ENCODE measurements at regions not wholly inside any gene's neighbourhood (a gene's known extent, or its start where the extent isn't known, plus 50 kb on each side); places are given as distances from the start of the nearest gene placed in this dataset.

- DNase-seq (ENCODE audit: low spot score) = no peak
- no peak for TF ChIP-seq CTCF (IDR thresholded peaks at IDR 0.05)
- no peak for ATAC-seq (ENCODE audit: low FRiP score)
Measured at GRCh38 chr5:124621279-124621678, 125.2 kb downstream of the ZNF608 start.

- DNase-seq (ENCODE audit: low spot score) = no peak
- ATAC-seq (ENCODE audit: low FRiP score) = no peak
- TF ChIP-seq CTCF (IDR thresholded peaks at IDR 0.05) = no peak
Measured at GRCh38 chr5:124620743-124621142, 125.7 kb downstream of the ZNF608 start.

- no peak for DNase-seq (ENCODE audit: low spot score)
- no peak for ATAC-seq (ENCODE audit: low FRiP score)
- TF ChIP-seq CTCF (IDR thresholded peaks at IDR 0.05) = no peak
Measured at GRCh38 chr5:124619121-124619520, 127.3 kb downstream of the ZNF608 start.

GRCh38 chr5:124617787-124618186, 128.7 kb downstream of the ZNF608 start:
- TF ChIP-seq CTCF (IDR thresholded peaks at IDR 0.05) = no peak
- ATAC-seq (ENCODE audit: low FRiP score) (no peak), DNase-seq (ENCODE audit: low spot score) (no peak)

- DNase-seq (ENCODE audit: low spot score) (no peak), ATAC-seq (ENCODE audit: low FRiP score) (no peak)
- TF ChIP-seq CTCF (IDR thresholded peaks at IDR 0.05) = no peak
Measured at GRCh38 chr5:124614836-124615385, 131.5 kb downstream of the ZNF608 start.

GRCh38 chr5:124614105-124614504, 132.3 kb downstream of the ZNF608 start:
- no peak for TF ChIP-seq CTCF (IDR thresholded peaks at IDR 0.05)
- DNase-seq (ENCODE audit: low spot score) (no peak), ATAC-seq (ENCODE audit: low FRiP score) (no peak)

- no peak for TF ChIP-seq CTCF (IDR thresholded peaks at IDR 0.05)
- ATAC-seq (ENCODE audit: low FRiP score) = no peak
- DNase-seq (ENCODE audit: low spot score) = no peak
Measured at GRCh38 chr5:124613273-124613953, 133.0 kb downstream of the ZNF608 start.

Data from omental fat pad (tissue), 3 donors.